ENCODE measurements at regions not wholly inside any gene's neighbourhood (a gene's known extent, or its start where the extent isn't known, plus 50 kb on each side); places are given as distances from the start of the nearest gene placed in this dataset.

- H3K4me1 Mint-ChIP-seq (ENCODE audit: low read depth, unreplicated experiment): no peaks in the 10 kb centered on the region
These were observed 193.2 kb upstream of the RORB start for GRCh38 chr9:74303945-74304344.

GRCh38 chr9:74304598-74304997 is 192.5 kb upstream of the RORB start:
- Mint-ChIP-seq H3K4me3 (ENCODE audit: unreplicated experiment) (no peak overlapping the region), H3K27ac (ENCODE audit: unreplicated experiment) (no peak overlapping the region), H3K27me3 (ENCODE audit: insufficient read depth, unreplicated experiment) (no peaks in the 10 kb centered on the region), H3K36me3 (ENCODE audit: insufficient read depth, unreplicated experiment) (no peaks in the 10 kb centered on the region), H3K4me1 (ENCODE audit: low read depth, unreplicated experiment) (no peaks in the 10 kb centered on the region), H3K9me3 (ENCODE audit: unreplicated experiment) (no peaks in the 10 kb centered on the region)
- Histone ChIP-seq H3K36me3 (ENCODE audit: control insufficient read depth, insufficient read depth, low read length) (no peaks in the 10 kb centered on the region), H3K4me3 (ENCODE audit: low read depth, low read length) (no peak overlapping the region), H3K27me3 (replicated peaks; ENCODE audit: control insufficient read depth, insufficient read depth, low read length) (no peaks in the 10 kb centered on the region), H3K4me1 (no peaks in the 10 kb centered on the region), H3K9me3 (no peaks in the 10 kb centered on the region)
- intact Hi-C loops (cut with micrococcal nuclease; ENCODE audit: unreplicated experiment): no loop called here
- DNase-seq: no peak
- BruUV-seq (replicated peaks): no TSS peak
- POLR2A ChIA-PET: no interaction called here
- CTCF ChIA-PET: no interaction called here
- TF ChIP-seq CTCF (IDR thresholded peaks at IDR 0.05; ENCODE audit: insufficient read depth in 1 of 2, low read depth in 1 of 2, low read length in 1 of 2, severe bottlenecking in 1 of 2, unreplicated experiment in 1 of 2): no peak

More at GRCh38 chr9:74303945-74304344, 193.2 kb upstream of the RORB start:
- no peak for TF ChIP-seq CTCF (IDR thresholded peaks at IDR 0.05; ENCODE audit: insufficient read depth in 1 of 2, low read depth in 1 of 2, low read length in 1 of 2, severe bottlenecking in 1 of 2, unreplicated experiment in 1 of 2)
- Histone ChIP-seq H3K9me3 (no peaks in the 10 kb centered on the region), H3K27me3 (replicated peaks; ENCODE audit: control insufficient read depth, insufficient read depth, low read length) (no peaks in the 10 kb centered on the region), H3K36me3 (ENCODE audit: control insufficient read depth, insufficient read depth, low read length) (no peaks in the 10 kb centered on the region), H3K4me3 (ENCODE audit: low read depth, low read length) (no peak overlapping the region), H3K4me1 (no peaks in the 10 kb centered on the region)
- DNase-seq: no peak
- Mint-ChIP-seq H3K27me3 (ENCODE audit: insufficient read depth, unreplicated experiment) (no peaks in the 10 kb centered on the region), H3K36me3 (ENCODE audit: insufficient read depth, unreplicated experiment) (no peaks in the 10 kb centered on the region), H3K27ac (ENCODE audit: unreplicated experiment) (no peak overlapping the region), H3K4me3 (ENCODE audit: unreplicated experiment) (no peak overlapping the region), H3K9me3 (ENCODE audit: unreplicated experiment) (no peaks in the 10 kb centered on the region)
- ChIA-PET CTCF (no interaction called here), POLR2A (no interaction called here)
- intact Hi-C loops (cut with micrococcal nuclease; ENCODE audit: unreplicated experiment): no loop called here
- BruUV-seq (replicated peaks): no TSS peak

GRCh38 chr9:74309654-74310053 is 187.5 kb upstream of the RORB start:
- no peaks in the 10 kb centered on the region for H3K4me1 ChIP-seq
- no peaks in the 10 kb centered on the region for H3K36me3 ChIP-seq (ENCODE audit: control insufficient read depth, insufficient read depth, low read length)
- intact Hi-C loops (cut with micrococcal nuclease; ENCODE audit: unreplicated experiment): no loop called here
- H3K4me1 Mint-ChIP-seq (ENCODE audit: low read depth, unreplicated experiment): no peaks in the 10 kb centered on the region
- H3K27ac Mint-ChIP-seq (ENCODE audit: unreplicated experiment): no peak overlapping the region
- H3K27me3 ChIP-seq (replicated peaks; ENCODE audit: control insufficient read depth, insufficient read depth, low read length): no peaks in the 10 kb centered on the region
- no peaks in the 10 kb centered on the region for H3K27me3 Mint-ChIP-seq (ENCODE audit: insufficient read depth, unreplicated experiment)
- H3K36me3 Mint-ChIP-seq (ENCODE audit: insufficient read depth, unreplicated experiment): no peaks in the 10 kb centered on the region
- POLR2A ChIA-PET: no interaction called here
- H3K4me3 Mint-ChIP-seq (ENCODE audit: unreplicated experiment): no peak overlapping the region
- H3K9me3 Mint-ChIP-seq (ENCODE audit: unreplicated experiment): no peaks in the 10 kb centered on the region
- no peak overlapping the region for H3K4me3 ChIP-seq (ENCODE audit: low read depth, low read length)
- CTCF ChIA-PET: no interaction called here
- BruUV-seq (replicated peaks): no TSS peak
- no peak for DNase-seq
- TF ChIP-seq CTCF (IDR thresholded peaks at IDR 0.05; ENCODE audit: insufficient read depth in 1 of 2, low read depth in 1 of 2, low read length in 1 of 2, severe bottlenecking in 1 of 2, unreplicated experiment in 1 of 2): no peak
- H3K9me3 ChIP-seq: no peaks in the 10 kb centered on the region

All from Caco-2 (cell line).